ENCODE measurements at regions not wholly inside any gene's neighbourhood (a gene's known extent, or its start where the extent isn't known, plus 50 kb on each side); places are given as distances from the start of the nearest gene placed in this dataset.

- DNase-seq (ENCODE audit: low read depth): no peak
Measured at GRCh38 chr14:100467046-100467750, 120.0 kb downstream of the BEGAIN start.

GRCh38 chr14:100467939-100468338 lies 119.3 kb downstream of the BEGAIN start:
- DNase-seq (ENCODE audit: low read depth): no peak

GRCh38 chr14:100468557-100468956 lies 118.7 kb downstream of the BEGAIN start:
- DNase-seq (ENCODE audit: low read depth): no peak

- DNase-seq (ENCODE audit: low read depth): no peak
Measured at GRCh38 chr14:100469632-100470522, 117.3 kb downstream of the BEGAIN start.

- no peak for DNase-seq (ENCODE audit: low read depth)
Measured at GRCh38 chr14:100470523-100470897, 116.7 kb downstream of the BEGAIN start.

- DNase-seq (ENCODE audit: low read depth): no peak
Measured at GRCh38 chr14:100471441-100472093, 115.7 kb downstream of the BEGAIN start.

- DNase-seq (ENCODE audit: low read depth): no peak
Measured at GRCh38 chr14:100472094-100472455, 115.1 kb downstream of the BEGAIN start.

GRCh38 chr14:100472491-100472890 lies 114.7 kb downstream of the BEGAIN start:
- DNase-seq (ENCODE audit: low read depth): no peak

- no peak for DNase-seq (ENCODE audit: low read depth)
Measured at GRCh38 chr14:100473249-100473648, 114.0 kb downstream of the BEGAIN start.

- DNase-seq (ENCODE audit: low read depth): no peak
Measured at GRCh38 chr14:100474196-100474595, 113.0 kb downstream of the BEGAIN start.

- no peak for DNase-seq (ENCODE audit: low read depth)
Measured at GRCh38 chr14:100475268-100475667, 111.9 kb downstream of the BEGAIN start.

GRCh38 chr14:100476012-100476822 lies 111.0 kb downstream of the BEGAIN start:
- DNase-seq (ENCODE audit: low read depth): peak; percentile 91

GRCh38 chr14:100484531-100485267 lies 102.5 kb downstream of the BEGAIN start:
- DNase-seq (ENCODE audit: low read depth): peak; percentile 11

GRCh38 chr14:100486025-100486828 lies 101.0 kb downstream of the BEGAIN start:
- peak; percentile 87 for DNase-seq (ENCODE audit: low read depth)

Measured in GM04504 (cell line).